ENCODE measurements at regions not wholly inside any gene's neighbourhood (a gene's known extent, or its start where the extent isn't known, plus 50 kb on each side); places are given as distances from the start of the nearest gene placed in this dataset.

DNA sequence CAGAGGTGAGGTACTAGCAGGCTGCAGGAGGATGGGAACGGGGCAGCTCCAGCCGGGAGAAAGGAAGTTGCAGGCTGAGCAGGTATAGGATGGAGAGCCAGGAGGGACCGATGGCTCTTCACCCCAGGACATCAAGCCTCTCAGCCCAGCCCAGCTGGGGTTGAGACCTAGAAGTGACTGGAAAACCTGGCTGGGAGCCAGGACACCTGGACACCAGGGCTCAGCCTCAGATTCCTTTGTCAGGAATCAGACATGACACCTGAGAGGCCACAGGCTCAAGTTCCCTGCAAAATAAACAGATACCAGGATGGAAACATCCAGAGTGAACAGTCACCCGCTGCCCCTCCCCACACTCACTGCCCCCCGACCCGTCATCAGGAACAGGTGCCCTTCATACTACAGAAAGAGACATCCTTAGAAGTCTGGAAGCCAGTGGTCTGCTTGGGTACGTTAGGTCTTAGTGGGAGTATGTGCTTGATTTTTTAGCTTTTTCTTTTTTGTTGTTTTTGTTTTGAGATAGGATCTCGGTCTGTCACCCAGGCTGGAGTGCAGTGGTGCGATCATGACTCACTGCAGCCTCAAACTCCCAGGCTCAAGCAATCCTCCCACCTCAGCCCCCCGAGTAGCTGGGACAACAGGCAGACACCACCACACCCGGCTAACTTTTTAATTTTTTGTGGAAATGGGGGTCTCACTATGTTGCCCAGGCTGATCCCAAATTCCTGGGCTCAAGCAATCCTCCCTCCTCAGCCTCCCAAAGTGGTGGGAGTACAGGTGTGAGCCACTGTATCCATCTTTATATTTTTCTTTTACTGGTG, 74.5 kb upstream of the CALM2 start:
- H2AFZ ChIP-seq (ENCODE audit: insufficient read depth, low read depth, low read length, poor library complexity, severe bottlenecking) = no peak overlapping the region
- WGBS (ENCODE audit: insufficient coverage) = 92% methylated on average over 6 of the region's 11 CpGs
- POLR2A ChIA-PET = no interaction called here

DNA sequence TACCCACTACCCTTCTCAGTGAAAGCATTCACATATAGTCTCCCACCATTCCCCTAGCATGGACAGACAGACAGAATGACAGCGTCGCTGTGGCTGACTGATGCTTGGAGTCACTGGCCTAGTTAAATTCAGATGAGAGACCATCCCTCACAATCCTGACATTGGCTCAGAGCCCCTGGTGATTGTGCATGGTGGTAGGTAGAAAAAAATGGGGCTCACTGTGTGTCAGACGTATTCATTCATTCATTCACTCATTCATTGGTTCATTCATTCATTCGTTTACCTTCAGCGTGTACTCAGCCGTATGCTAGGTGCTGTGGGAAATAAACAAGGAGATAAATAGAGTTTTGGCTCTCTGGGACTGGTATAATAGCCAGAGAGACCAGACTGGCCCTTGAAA, 73.6 kb upstream of the CALM2 start:
- H3K9me3 ChIP-seq (ENCODE audit: control extremely low read depth in 1 of 3, control insufficient read depth in 2 of 3, insufficient read depth in 1 of 3, low read length in 2 of 3) = peaks cover 0 to 2% (median 0%) of the 10 kb centered on the region in 3 donors
- Mint-ChIP-seq H3K9me3 (ENCODE audit: insufficient read depth) (no peaks in the 10 kb centered on the region), H3K27ac (no peak overlapping the region), H3K27me3 (peaks cover 10% of the 10 kb centered on the region), H3K4me3 (no peak overlapping the region), H3K4me1 (peaks cover 7% of the 10 kb centered on the region)
- CTCF ChIA-PET = no interaction called here
- no peak overlapping the region for H3K4me2 ChIP-seq (replicated peaks; ENCODE audit: low read depth, low read length, poor library complexity, severe bottlenecking)
- H3K4me1 ChIP-seq (ENCODE audit: control insufficient read depth in 2 of 2, insufficient read depth in 2 of 2, low read length in 2 of 2) = peaks cover 0 to 9% of the 10 kb centered on the region in 2 donors
- no peak overlapping the region for H2AFZ ChIP-seq (ENCODE audit: insufficient read depth, low read depth, low read length, poor library complexity, severe bottlenecking)
- TF ChIP-seq, protein P1, sequence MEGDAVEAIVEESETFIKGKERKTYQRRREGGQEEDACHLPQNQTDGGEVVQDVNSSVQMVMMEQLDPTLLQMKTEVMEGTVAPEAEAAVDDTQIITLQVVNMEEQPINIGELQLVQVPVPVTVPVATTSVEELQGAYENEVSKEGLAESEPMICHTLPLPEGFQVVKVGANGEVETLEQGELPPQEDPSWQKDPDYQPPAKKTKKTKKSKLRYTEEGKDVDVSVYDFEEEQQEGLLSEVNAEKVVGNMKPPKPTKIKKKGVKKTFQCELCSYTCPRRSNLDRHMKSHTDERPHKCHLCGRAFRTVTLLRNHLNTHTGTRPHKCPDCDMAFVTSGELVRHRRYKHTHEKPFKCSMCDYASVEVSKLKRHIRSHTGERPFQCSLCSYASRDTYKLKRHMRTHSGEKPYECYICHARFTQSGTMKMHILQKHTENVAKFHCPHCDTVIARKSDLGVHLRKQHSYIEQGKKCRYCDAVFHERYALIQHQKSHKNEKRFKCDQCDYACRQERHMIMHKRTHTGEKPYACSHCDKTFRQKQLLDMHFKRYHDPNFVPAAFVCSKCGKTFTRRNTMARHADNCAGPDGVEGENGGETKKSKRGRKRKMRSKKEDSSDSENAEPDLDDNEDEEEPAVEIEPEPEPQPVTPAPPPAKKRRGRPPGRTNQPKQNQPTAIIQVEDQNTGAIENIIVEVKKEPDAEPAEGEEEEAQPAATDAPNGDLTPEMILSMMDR (IDR thresholded peaks at IDR 0.05) = no peak
- no peak for TF ChIP-seq EZH2 (IDR thresholded peaks at IDR 0.05; ENCODE audit: borderline replicate concordance, insufficient read depth, low read depth, low read length, poor library complexity, severe bottlenecking)
- H3K27me3 ChIP-seq (replicated peaks in 1 of 4; ENCODE audit: control extremely low read depth in 1 of 4, control insufficient read depth in 3 of 4, insufficient read depth in 4 of 4, low read length in 3 of 4) = peaks cover 0 to 4% (median 1%) of the 10 kb centered on the region in 4 experiments
- no peaks in the 10 kb centered on the region for H4K20me1 ChIP-seq (ENCODE audit: control insufficient read depth, insufficient read depth, low read length, poor library complexity, severe bottlenecking)
- no peak for DNase-seq
- 100% methylated on average over 3 of the region's 6 CpGs for WGBS (ENCODE audit: insufficient coverage)
- intact Hi-C loops (cut with micrococcal nuclease) = no loop called here
- POLR2A ChIA-PET = no interaction called here
- no peaks in the 10 kb centered on the region for H3K36me3 ChIP-seq (replicated peaks in 1 of 2; ENCODE audit: control extremely low read depth in 1 of 2, control insufficient read depth in 1 of 2, extremely low read depth in 1 of 2, insufficient read depth in 2 of 2, low read length in 1 of 2)
- no peak overlapping the region for H3K4me3 ChIP-seq (ENCODE audit: control extremely low read depth in 1 of 5, extremely low read depth in 1 of 5, insufficient read depth in 1 of 5, low read depth in 2 of 5, low read length in 4 of 5)
- no peak overlapping the region for H3K27ac ChIP-seq (ENCODE audit: low read length in 2 of 2)
- H3K79me2 ChIP-seq (ENCODE audit: control insufficient read depth, insufficient read depth, low read length) = no peaks in the 10 kb centered on the region
- ATAC-seq (ENCODE audit: low read depth) = no peak
- no peak overlapping the region for H3K9ac ChIP-seq (ENCODE audit: low read length)

More for the DNA sequence above, 74.5 kb upstream of the CALM2 start:
- DNase-seq (no peak), ATAC-seq (ENCODE audit: low read depth) (no peak)
- H3K27ac ChIP-seq (ENCODE audit: low read length in 2 of 2) = no peak overlapping the region
- H3K27me3 ChIP-seq (replicated peaks in 1 of 4; ENCODE audit: control extremely low read depth in 1 of 4, control insufficient read depth in 3 of 4, insufficient read depth in 4 of 4, low read length in 3 of 4) = peaks cover 0 to 2% (median 0%) of the 10 kb centered on the region in 4 experiments
- Mint-ChIP-seq H3K4me3 (no peak overlapping the region), H3K4me1 (peaks cover 7% of the 10 kb centered on the region), H3K27ac (no peak overlapping the region), H3K27me3 (peaks cover 5% of the 10 kb centered on the region), H3K9me3 (ENCODE audit: insufficient read depth) (no peaks in the 10 kb centered on the region)
- CTCF ChIA-PET = no interaction called here
- H4K20me1 ChIP-seq (ENCODE audit: control insufficient read depth, insufficient read depth, low read length, poor library complexity, severe bottlenecking) = no peaks in the 10 kb centered on the region
- H3K4me1 ChIP-seq (ENCODE audit: control insufficient read depth in 2 of 2, insufficient read depth in 2 of 2, low read length in 2 of 2) = peaks cover 0 to 9% of the 10 kb centered on the region in 2 donors
- no peak overlapping the region for H3K9ac ChIP-seq (ENCODE audit: low read length)
- TF ChIP-seq, protein P1 (IDR thresholded peaks at IDR 0.05) = no peak
- no peak for TF ChIP-seq EZH2 (IDR thresholded peaks at IDR 0.05; ENCODE audit: borderline replicate concordance, insufficient read depth, low read depth, low read length, poor library complexity, severe bottlenecking)
- H3K36me3 ChIP-seq (replicated peaks in 1 of 2; ENCODE audit: control extremely low read depth in 1 of 2, control insufficient read depth in 1 of 2, extremely low read depth in 1 of 2, insufficient read depth in 2 of 2, low read length in 1 of 2) = no peaks in the 10 kb centered on the region
- intact Hi-C loops (cut with micrococcal nuclease) = no loop called here
- no peak overlapping the region for H3K4me2 ChIP-seq (replicated peaks; ENCODE audit: low read depth, low read length, poor library complexity, severe bottlenecking)
- H3K79me2 ChIP-seq (ENCODE audit: control insufficient read depth, insufficient read depth, low read length) = no peaks in the 10 kb centered on the region
- H3K9me3 ChIP-seq (ENCODE audit: control extremely low read depth in 1 of 3, control insufficient read depth in 2 of 3, insufficient read depth in 1 of 3, low read length in 2 of 3) = no peaks in the 10 kb centered on the region
- no peak overlapping the region for H3K4me3 ChIP-seq (ENCODE audit: control extremely low read depth in 1 of 5, extremely low read depth in 1 of 5, insufficient read depth in 1 of 5, low read depth in 2 of 5, low read length in 4 of 5)
